ENCODE measurements at regions not wholly inside any gene's neighbourhood (a gene's known extent, or its start where the extent isn't known, plus 50 kb on each side); places are given as distances from the start of the nearest gene placed in this dataset.

GRCh38 chr17:72426321-72426720 lies 305.5 kb downstream of the SOX9 start:
- DNase-seq (ENCODE audit: low spot score): no peak

- no peak for DNase-seq (ENCODE audit: low spot score)
These were observed 306.3 kb downstream of the SOX9 start for GRCh38 chr17:72426948-72427760.

GRCh38 chr17:72427761-72428109 lies 306.9 kb downstream of the SOX9 start:
- DNase-seq (ENCODE audit: low spot score): no peak

- no peak for DNase-seq (ENCODE audit: low spot score)
These were observed 308.3 kb downstream of the SOX9 start for GRCh38 chr17:72429066-72429638.

- no peak for DNase-seq (ENCODE audit: low spot score)
These were observed 310.0 kb downstream of the SOX9 start for GRCh38 chr17:72430611-72431432.

- no peak for DNase-seq (ENCODE audit: low spot score)
These were observed 311.4 kb downstream of the SOX9 start for GRCh38 chr17:72432143-72432621.

- no peak for DNase-seq (ENCODE audit: low spot score)
These were observed 312.1 kb downstream of the SOX9 start for GRCh38 chr17:72432881-72433280.

- DNase-seq (ENCODE audit: low spot score): no peak
These were observed 313.0 kb downstream of the SOX9 start for GRCh38 chr17:72433797-72434196.

GRCh38 chr17:72434581-72434980 lies 313.8 kb downstream of the SOX9 start:
- DNase-seq (ENCODE audit: low spot score): no peak

- DNase-seq (ENCODE audit: low spot score): no peak
These were observed 314.3 kb downstream of the SOX9 start for GRCh38 chr17:72434991-72435618.

GRCh38 chr17:72438783-72439182 lies 318.0 kb downstream of the SOX9 start:
- no peak for DNase-seq (ENCODE audit: low spot score)

GRCh38 chr17:72439893-72440502 lies 319.2 kb downstream of the SOX9 start:
- no peak for DNase-seq (ENCODE audit: low spot score)

- no peak for DNase-seq (ENCODE audit: low spot score)
These were observed 320.1 kb downstream of the SOX9 start for GRCh38 chr17:72440961-72441360.

GRCh38 chr17:72441909-72442308 lies 321.1 kb downstream of the SOX9 start:
- no peak for DNase-seq (ENCODE audit: low spot score)

- DNase-seq (ENCODE audit: low spot score): no peak
These were observed 323.8 kb downstream of the SOX9 start for GRCh38 chr17:72444517-72445054.

- no peak for DNase-seq (ENCODE audit: low spot score)
These were observed 324.5 kb downstream of the SOX9 start for GRCh38 chr17:72445055-72445991.

GRCh38 chr17:72446118-72446517 lies 325.3 kb downstream of the SOX9 start:
- DNase-seq (ENCODE audit: low spot score): no peak

- DNase-seq (ENCODE audit: low spot score): no peak
These were observed 325.9 kb downstream of the SOX9 start for GRCh38 chr17:72446525-72447250.

- no peak for DNase-seq (ENCODE audit: low spot score)
These were observed 326.4 kb downstream of the SOX9 start for GRCh38 chr17:72447251-72447640.

- DNase-seq (ENCODE audit: low spot score): no peak
These were observed 327.2 kb downstream of the SOX9 start for GRCh38 chr17:72448019-72448418.
